ENCODE measurements at regions not wholly inside any gene's neighbourhood (a gene's known extent, or its start where the extent isn't known, plus 50 kb on each side); places are given as distances from the start of the nearest gene placed in this dataset.
"Not testable (repeated sequence)": the region's sequence is repeated elsewhere in the genome, so short reads cannot be mapped to it uniquely, and the experiment has no call there.

- Histone ChIP-seq H3K4me1 (ENCODE audit: insufficient read depth, low read length) (no peaks in the 10 kb centered on the region), H3K9ac (ENCODE audit: low read depth, low read length) (no peak overlapping the region), H3K27ac (ENCODE audit: low read length) (no peak overlapping the region), H3K4me3 (ENCODE audit: low read length) (no peak overlapping the region), H3K36me3 (ENCODE audit: insufficient read depth, low read depth, low read length) (no peaks in the 10 kb centered on the region), H3K9me3 (ENCODE audit: insufficient read depth, low read depth, low read length) (no peaks in the 10 kb centered on the region), H3K27me3 (ENCODE audit: insufficient read depth, low read length) (no peaks in the 10 kb centered on the region)
Measured at GRCh38 chr5:101643794-101644193, 652.3 kb downstream of the SLCO4C1 start.

GRCh38 chr5:101637599-101637998 is 658.5 kb downstream of the SLCO4C1 start:
- Histone ChIP-seq H3K27me3 (ENCODE audit: insufficient read depth, low read length) (no peaks in the 10 kb centered on the region), H3K9ac (ENCODE audit: low read depth, low read length) (no peak overlapping the region), H3K36me3 (ENCODE audit: insufficient read depth, low read depth, low read length) (no peaks in the 10 kb centered on the region), H3K27ac (ENCODE audit: low read length) (no peak overlapping the region), H3K9me3 (ENCODE audit: insufficient read depth, low read depth, low read length) (peaks cover 11% of the 10 kb centered on the region; the same call in 1 of the 2 replicates), H3K4me1 (ENCODE audit: insufficient read depth, low read length) (no peaks in the 10 kb centered on the region), H3K4me3 (ENCODE audit: low read length) (no peak overlapping the region)

GRCh38 chr5:101627770-101628169 is 668.3 kb downstream of the SLCO4C1 start:
- H3K4me1 ChIP-seq (ENCODE audit: insufficient read depth, low read length) = peaks cover 36% of the 10 kb centered on the region
- not testable (repeated sequence) for H3K36me3 ChIP-seq (ENCODE audit: insufficient read depth, low read depth, low read length); H3K9me3 ChIP-seq (ENCODE audit: insufficient read depth, low read depth, low read length); H3K27ac ChIP-seq (ENCODE audit: low read length); H3K9ac ChIP-seq (ENCODE audit: low read depth, low read length); H3K4me3 ChIP-seq (ENCODE audit: low read length); H3K27me3 ChIP-seq (ENCODE audit: insufficient read depth, low read length)

- Histone ChIP-seq H3K9ac (ENCODE audit: low read depth, low read length) (peak overlapping the region; percentile 40; the same call in 1 of the 2 replicates), H3K4me3 (ENCODE audit: low read length) (peak overlapping the region; percentile 31; the same call in 1 of the 2 replicates), H3K4me1 (ENCODE audit: insufficient read depth, low read length) (peaks cover 36% of the 10 kb centered on the region), H3K9me3 (ENCODE audit: insufficient read depth, low read depth, low read length) (no peaks in the 10 kb centered on the region), H3K27ac (ENCODE audit: low read length) (peak overlapping the region; percentile 20), H3K36me3 (ENCODE audit: insufficient read depth, low read depth, low read length) (no peaks in the 10 kb centered on the region), H3K27me3 (ENCODE audit: insufficient read depth, low read length) (no peaks in the 10 kb centered on the region)
Measured at GRCh38 chr5:101626572-101626971, 669.5 kb downstream of the SLCO4C1 start.

- Histone ChIP-seq H3K4me1 (ENCODE audit: insufficient read depth, low read length) (no peaks in the 10 kb centered on the region), H3K4me3 (ENCODE audit: low read length) (no peak overlapping the region), H3K27ac (ENCODE audit: low read length) (no peak overlapping the region), H3K36me3 (ENCODE audit: insufficient read depth, low read depth, low read length) (no peaks in the 10 kb centered on the region), H3K9ac (ENCODE audit: low read depth, low read length) (no peak overlapping the region), H3K27me3 (ENCODE audit: insufficient read depth, low read length) (no peaks in the 10 kb centered on the region), H3K9me3 (ENCODE audit: insufficient read depth, low read depth, low read length) (no peaks in the 10 kb centered on the region)
Measured at GRCh38 chr5:101611039-101611438, 685.0 kb downstream of the SLCO4C1 start.

- no peak overlapping the region for H3K9ac ChIP-seq (ENCODE audit: low read depth, low read length)
- no peak overlapping the region for H3K4me3 ChIP-seq (ENCODE audit: low read length)
- H3K9me3 ChIP-seq (ENCODE audit: insufficient read depth, low read depth, low read length) = no peaks in the 10 kb centered on the region
- no peak overlapping the region for H3K27ac ChIP-seq (ENCODE audit: low read length)
- H3K27me3 ChIP-seq (ENCODE audit: insufficient read depth, low read length) = no peaks in the 10 kb centered on the region
- no peaks in the 10 kb centered on the region for H3K4me1 ChIP-seq (ENCODE audit: insufficient read depth, low read length)
- no peaks in the 10 kb centered on the region for H3K36me3 ChIP-seq (ENCODE audit: insufficient read depth, low read depth, low read length)
Measured at GRCh38 chr5:101608322-101608721, 687.8 kb downstream of the SLCO4C1 start.

GRCh38 chr5:101605700-101606099 is 690.4 kb downstream of the SLCO4C1 start:
- Histone ChIP-seq H3K36me3 (ENCODE audit: insufficient read depth, low read depth, low read length) (no peaks in the 10 kb centered on the region), H3K9ac (ENCODE audit: low read depth, low read length) (no peak overlapping the region), H3K9me3 (ENCODE audit: insufficient read depth, low read depth, low read length) (no peaks in the 10 kb centered on the region), H3K4me3 (ENCODE audit: low read length) (no peak overlapping the region), H3K27ac (ENCODE audit: low read length) (no peak overlapping the region), H3K4me1 (ENCODE audit: insufficient read depth, low read length) (no peaks in the 10 kb centered on the region), H3K27me3 (ENCODE audit: insufficient read depth, low read length) (no peaks in the 10 kb centered on the region)

GRCh38 chr5:101600614-101601013 is 695.5 kb downstream of the SLCO4C1 start:
- H3K27me3 ChIP-seq (ENCODE audit: insufficient read depth, low read length) = no peaks in the 10 kb centered on the region
- H3K9me3 ChIP-seq (ENCODE audit: insufficient read depth, low read depth, low read length) = no peaks in the 10 kb centered on the region
- H3K36me3 ChIP-seq (ENCODE audit: insufficient read depth, low read depth, low read length) = no peaks in the 10 kb centered on the region
- no peak overlapping the region for H3K4me3 ChIP-seq (ENCODE audit: low read length)
- H3K4me1 ChIP-seq (ENCODE audit: insufficient read depth, low read length) = peaks cover 5% of the 10 kb centered on the region; the same call in 1 of the 2 replicates
- H3K9ac ChIP-seq (ENCODE audit: low read depth, low read length) = no peak overlapping the region
- H3K27ac ChIP-seq (ENCODE audit: low read length) = no peak overlapping the region

- Histone ChIP-seq H3K4me3 (ENCODE audit: low read length) (no peak overlapping the region), H3K4me1 (ENCODE audit: insufficient read depth, low read length) (no peaks in the 10 kb centered on the region), H3K27ac (ENCODE audit: low read length) (no peak overlapping the region), H3K9me3 (ENCODE audit: insufficient read depth, low read depth, low read length) (no peaks in the 10 kb centered on the region), H3K27me3 (ENCODE audit: insufficient read depth, low read length) (no peaks in the 10 kb centered on the region), H3K9ac (ENCODE audit: low read depth, low read length) (no peak overlapping the region), H3K36me3 (ENCODE audit: insufficient read depth, low read depth, low read length) (no peaks in the 10 kb centered on the region)
Measured at GRCh38 chr5:101590384-101590783, 687.3 kb upstream of the ST8SIA4 start.

- Histone ChIP-seq H3K36me3 (ENCODE audit: insufficient read depth, low read depth, low read length) (no peaks in the 10 kb centered on the region), H3K4me1 (ENCODE audit: insufficient read depth, low read length) (no peaks in the 10 kb centered on the region), H3K27me3 (ENCODE audit: insufficient read depth, low read length) (no peaks in the 10 kb centered on the region), H3K9me3 (ENCODE audit: insufficient read depth, low read depth, low read length) (no peaks in the 10 kb centered on the region), H3K9ac (ENCODE audit: low read depth, low read length) (no peak overlapping the region), H3K4me3 (ENCODE audit: low read length) (no peak overlapping the region), H3K27ac (ENCODE audit: low read length) (no peak overlapping the region)
Measured at GRCh38 chr5:101585366-101585765, 682.3 kb upstream of the ST8SIA4 start.

- no peaks in the 10 kb centered on the region for H3K36me3 ChIP-seq (ENCODE audit: insufficient read depth, low read depth, low read length)
- H3K27me3 ChIP-seq (ENCODE audit: insufficient read depth, low read length) = no peaks in the 10 kb centered on the region
Measured at GRCh38 chr5:101580591-101580990, 677.5 kb upstream of the ST8SIA4 start.

GRCh38 chr5:101574017-101574416 is 670.9 kb upstream of the ST8SIA4 start:
- Histone ChIP-seq H3K4me3 (ENCODE audit: low read length) (no peak overlapping the region), H3K27ac (ENCODE audit: low read length) (no peak overlapping the region), H3K27me3 (ENCODE audit: insufficient read depth, low read length) (no peaks in the 10 kb centered on the region), H3K4me1 (ENCODE audit: insufficient read depth, low read length) (no peaks in the 10 kb centered on the region), H3K9me3 (ENCODE audit: insufficient read depth, low read depth, low read length) (no peaks in the 10 kb centered on the region), H3K9ac (ENCODE audit: low read depth, low read length) (no peak overlapping the region), H3K36me3 (ENCODE audit: insufficient read depth, low read depth, low read length) (no peaks in the 10 kb centered on the region)

More at GRCh38 chr5:101580591-101580990, 677.5 kb upstream of the ST8SIA4 start:
- H3K9ac ChIP-seq (ENCODE audit: low read depth, low read length) = no peak overlapping the region
- H3K27ac ChIP-seq (ENCODE audit: low read length) = no peak overlapping the region
- H3K4me3 ChIP-seq (ENCODE audit: low read length) = no peak overlapping the region
- no peaks in the 10 kb centered on the region for H3K4me1 ChIP-seq (ENCODE audit: insufficient read depth, low read length)
- no peaks in the 10 kb centered on the region for H3K9me3 ChIP-seq (ENCODE audit: insufficient read depth, low read depth, low read length)

GRCh38 chr5:101561018-101561417 is 657.9 kb upstream of the ST8SIA4 start:
- H3K4me3 ChIP-seq (ENCODE audit: low read length) = no peak overlapping the region
- H3K9ac ChIP-seq (ENCODE audit: low read depth, low read length) = no peak overlapping the region
- H3K27ac ChIP-seq (ENCODE audit: low read length) = no peak overlapping the region
- H3K27me3 ChIP-seq (ENCODE audit: insufficient read depth, low read length) = no peaks in the 10 kb centered on the region
- peaks cover 5% of the 10 kb centered on the region; the same call in 1 of the 2 replicates for H3K4me1 ChIP-seq (ENCODE audit: insufficient read depth, low read length)
- no peaks in the 10 kb centered on the region for H3K36me3 ChIP-seq (ENCODE audit: insufficient read depth, low read depth, low read length)
- H3K9me3 ChIP-seq (ENCODE audit: insufficient read depth, low read depth, low read length) = no peaks in the 10 kb centered on the region
